Mammary epithelial cell (primary cell): ENCODE measurements at regions not wholly inside any gene's neighbourhood (a gene's known extent, or its start where the extent isn't known, plus 50 kb on each side); places are given as distances from the start of the nearest gene placed in this dataset.

Source experiments
- CTCF ChIP-seq, 2 donors: IDR thresholded peaks in 1 of 2; conservative IDR thresholded peaks in 1 of 2; 2 replicates each; pipeline ENCODE4 v1.5.1; 2011 to 2012; ENCODE audit warnings: inconsistent platforms in 2 of 2, low read length in 2 of 2, mild to moderate bottlenecking in 2 of 2, control low read depth in 1 of 2, low read depth in 1 of 2; ENCODE audit not compliant: insufficient read depth in 1 of 2; ENCODE audit errors: extremely low read depth in 1 of 2
- EZH2 ChIP-seq: IDR thresholded peaks from 2 replicates; pipeline ENCODE4 v1.6.1; 2012; ENCODE audit warnings: low read length, inconsistent platforms, borderline replicate concordance

- no peak for TF ChIP-seq CTCF (conservative IDR thresholded peaks at IDR 0.05 in 1 of 2, IDR thresholded peaks at IDR 0.05 in 1 of 2; ENCODE audit: extremely low read depth in 1 of 2, insufficient read depth in 1 of 2, low read depth in 1 of 2, low read length in 2 of 2)
- TF ChIP-seq EZH2: no peak
These were observed 79.1 kb upstream of the ANKEF1 start for GRCh38 chr20:9955646-9956045.
